ENCODE measurements at regions not wholly inside any gene's neighbourhood (a gene's known extent, or its start where the extent isn't known, plus 50 kb on each side); places are given as distances from the start of the nearest gene placed in this dataset.

DNA sequence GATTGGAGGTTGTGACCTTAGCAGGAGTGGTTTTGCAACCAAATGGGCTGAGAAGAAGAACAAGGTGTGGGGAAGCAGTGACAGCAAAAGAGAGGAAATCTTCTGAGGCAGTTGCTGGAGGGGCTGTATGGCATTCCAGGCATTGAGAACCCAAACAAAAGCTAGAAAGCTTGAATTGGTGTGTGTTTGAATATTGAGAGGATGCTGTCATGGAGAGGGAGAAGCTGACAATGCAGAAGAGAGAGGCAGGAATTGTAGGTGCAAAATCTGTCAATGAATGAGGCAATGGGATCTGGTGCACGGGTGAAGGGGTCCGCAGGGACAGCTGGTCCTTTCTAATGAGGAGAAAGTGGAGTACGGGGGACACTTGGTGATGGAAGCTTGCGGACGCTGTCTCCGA is 123.4 kb downstream of the C11orf91 start:
- Histone ChIP-seq H3K4me1 (no peaks in the 10 kb centered on the region), H3K27ac (no peak overlapping the region), H3K4me3 (no peak overlapping the region), H3K27me3 (ENCODE audit: insufficient read depth in 3 of 3, low read length in 2 of 3) (no peaks in the 10 kb centered on the region), H3K36me3 (ENCODE audit: insufficient read depth in 1 of 2, low read depth in 1 of 2) (no peaks in the 10 kb centered on the region), H3K9me3 (no peaks in the 10 kb centered on the region)
- intact Hi-C loops (cut with DNase I) = no loop called here
- ATAC-seq = no peak
- WGBS, 3 donors = 84 to 88% (median 88%) methylated on average over 6 of the region's 6 CpGs
- no peak for DNase-seq
- TF ChIP-seq, protein P1, sequence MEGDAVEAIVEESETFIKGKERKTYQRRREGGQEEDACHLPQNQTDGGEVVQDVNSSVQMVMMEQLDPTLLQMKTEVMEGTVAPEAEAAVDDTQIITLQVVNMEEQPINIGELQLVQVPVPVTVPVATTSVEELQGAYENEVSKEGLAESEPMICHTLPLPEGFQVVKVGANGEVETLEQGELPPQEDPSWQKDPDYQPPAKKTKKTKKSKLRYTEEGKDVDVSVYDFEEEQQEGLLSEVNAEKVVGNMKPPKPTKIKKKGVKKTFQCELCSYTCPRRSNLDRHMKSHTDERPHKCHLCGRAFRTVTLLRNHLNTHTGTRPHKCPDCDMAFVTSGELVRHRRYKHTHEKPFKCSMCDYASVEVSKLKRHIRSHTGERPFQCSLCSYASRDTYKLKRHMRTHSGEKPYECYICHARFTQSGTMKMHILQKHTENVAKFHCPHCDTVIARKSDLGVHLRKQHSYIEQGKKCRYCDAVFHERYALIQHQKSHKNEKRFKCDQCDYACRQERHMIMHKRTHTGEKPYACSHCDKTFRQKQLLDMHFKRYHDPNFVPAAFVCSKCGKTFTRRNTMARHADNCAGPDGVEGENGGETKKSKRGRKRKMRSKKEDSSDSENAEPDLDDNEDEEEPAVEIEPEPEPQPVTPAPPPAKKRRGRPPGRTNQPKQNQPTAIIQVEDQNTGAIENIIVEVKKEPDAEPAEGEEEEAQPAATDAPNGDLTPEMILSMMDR (IDR thresholded peaks at IDR 0.05) = no peak

- no peaks in the 10 kb centered on the region for H3K4me1 ChIP-seq
- no peaks in the 10 kb centered on the region for H3K9me3 ChIP-seq
- ATAC-seq (no peak), DNase-seq (no peak)
- WGBS, 3 donors = 78 to 82% (median 80%) methylated on average over 5 of the region's 5 CpGs
- H3K4me3 ChIP-seq = no peak overlapping the region
- intact Hi-C loops (cut with DNase I) = no loop called here
- TF ChIP-seq, protein P1 (IDR thresholded peaks at IDR 0.05) = no peak
- no peaks in the 10 kb centered on the region for H3K36me3 ChIP-seq (ENCODE audit: insufficient read depth in 1 of 2, low read depth in 1 of 2)
- H3K27me3 ChIP-seq (ENCODE audit: insufficient read depth in 3 of 3, low read length in 2 of 3) = no peaks in the 10 kb centered on the region
- H3K27ac ChIP-seq = no peak overlapping the region
Measured at GRCh38 chr11:33575311-33575710, 125.3 kb downstream of the C11orf91 start.

GRCh38 chr11:33574331-33574730 is 126.3 kb downstream of the C11orf91 start:
- Histone ChIP-seq H3K27ac (no peak overlapping the region), H3K4me1 (no peaks in the 10 kb centered on the region), H3K4me3 (no peak overlapping the region), H3K27me3 (ENCODE audit: insufficient read depth in 3 of 3, low read length in 2 of 3) (no peaks in the 10 kb centered on the region), H3K9me3 (no peaks in the 10 kb centered on the region), H3K36me3 (ENCODE audit: insufficient read depth in 1 of 2, low read depth in 1 of 2) (no peaks in the 10 kb centered on the region)
- no peak for DNase-seq
- intact Hi-C loops (cut with DNase I) = no loop called here
- ATAC-seq = no peak
- 66 to 73% (median 69%) methylated on average over 7 of the region's 7 CpGs for WGBS, 3 donors
- TF ChIP-seq, protein P1 (IDR thresholded peaks at IDR 0.05) = no peak

DNA sequence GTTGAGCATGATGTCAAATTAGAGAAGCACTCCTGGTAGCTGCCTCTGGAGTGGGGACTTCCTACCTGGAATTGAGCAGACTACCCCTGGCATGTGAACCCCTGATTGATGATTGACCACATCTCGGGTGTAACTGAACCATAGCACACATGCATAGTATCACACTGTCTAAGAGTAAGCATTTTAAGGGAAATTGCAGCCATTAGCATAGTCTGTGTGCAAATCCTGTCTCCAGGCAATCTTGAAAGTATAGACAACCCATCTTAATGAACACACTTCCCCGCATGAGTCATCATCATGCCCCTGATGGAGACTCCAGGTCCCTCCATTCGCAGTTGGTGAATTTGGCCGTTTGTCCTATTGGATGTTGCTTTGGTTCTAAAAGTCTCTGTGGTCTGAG is 131.3 kb downstream of the C11orf91 start:
- no peaks in the 10 kb centered on the region for H3K9me3 ChIP-seq
- no peak overlapping the region for H3K27ac ChIP-seq
- H3K4me1 ChIP-seq = no peaks in the 10 kb centered on the region
- H3K4me3 ChIP-seq = no peak overlapping the region
- intact Hi-C loops (cut with DNase I) = no loop called here
- H3K36me3 ChIP-seq (ENCODE audit: insufficient read depth in 1 of 2, low read depth in 1 of 2) = no peaks in the 10 kb centered on the region
- WGBS, 3 donors = 84 to 86% (median 84%) methylated on average over 4 of the region's 4 CpGs
- TF ChIP-seq, protein P1 (IDR thresholded peaks at IDR 0.05) = no peak
- DNase-seq (no peak), ATAC-seq (no peak)
- no peaks in the 10 kb centered on the region for H3K27me3 ChIP-seq (ENCODE audit: insufficient read depth in 3 of 3, low read length in 2 of 3)

- H3K4me1 ChIP-seq = no peaks in the 10 kb centered on the region
- no peak for DNase-seq
- 92 to 100% (median 95%) methylated on average over 1 of the region's 1 CpG for WGBS, 3 donors
- H3K4me3 ChIP-seq = no peak overlapping the region
- no peaks in the 10 kb centered on the region for H3K36me3 ChIP-seq (ENCODE audit: insufficient read depth in 1 of 2, low read depth in 1 of 2)
- no peak overlapping the region for H3K27ac ChIP-seq
- no peak for ATAC-seq
- TF ChIP-seq, protein P1 (IDR thresholded peaks at IDR 0.05) = no peak
- intact Hi-C loops (cut with DNase I) = no loop called here
- no peaks in the 10 kb centered on the region for H3K27me3 ChIP-seq (ENCODE audit: insufficient read depth in 3 of 3, low read length in 2 of 3)
- H3K9me3 ChIP-seq = no peaks in the 10 kb centered on the region
Measured at GRCh38 chr11:33567004-33567403, 133.6 kb downstream of the C11orf91 start.

All from psoas muscle (tissue), 7 donors.